Fibroblast of mammary gland (primary cell): ENCODE measurements at regions not wholly inside any gene's neighbourhood (a gene's known extent, or its start where the extent isn't known, plus 50 kb on each side); places are given as distances from the start of the nearest gene placed in this dataset.

Source experiments
- DNase-seq: peaks from one replicate; pipeline ENCODE4 v3.0.0-alpha.2; 2010; ENCODE audit warnings: low read depth
- H3K4me3 ChIP-seq: 2 replicates; pipeline ENCODE4 v1.5.1; 2011; ENCODE audit warnings: low read depth, mild to moderate bottlenecking, low read length, moderate library complexity; ENCODE audit not compliant: control insufficient read depth
- TF ChIP-seq, protein P1 (sequence below): conservative IDR thresholded peaks from 2 replicates; pipeline ENCODE4 v1.5.1; 2011; ENCODE audit warnings: low read depth, low read length, inconsistent platforms; ENCODE audit not compliant: control insufficient read depth, insufficient read depth

DNA sequence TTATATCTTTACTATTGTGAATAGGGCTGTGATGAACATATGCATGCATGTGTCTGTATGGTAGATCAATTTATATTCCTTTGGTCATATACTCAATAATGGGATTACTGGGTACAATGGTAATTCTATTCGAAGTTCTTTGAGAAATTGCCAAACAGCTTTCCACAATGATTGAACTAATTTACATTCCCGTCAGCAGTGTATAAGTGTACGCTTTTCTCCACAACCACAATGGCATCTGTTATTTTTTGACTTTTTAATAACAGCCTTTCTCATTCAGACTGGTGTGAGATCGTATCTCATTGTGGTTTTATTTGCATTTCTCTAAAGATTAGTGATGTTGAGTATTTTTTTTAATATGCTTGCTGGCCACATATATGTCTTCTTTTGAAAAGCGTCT lies 439.4 kb upstream of the KLHL4 start:
- no peak for DNase-seq
- no peak overlapping the region for H3K4me3 ChIP-seq
- TF ChIP-seq, protein P1, sequence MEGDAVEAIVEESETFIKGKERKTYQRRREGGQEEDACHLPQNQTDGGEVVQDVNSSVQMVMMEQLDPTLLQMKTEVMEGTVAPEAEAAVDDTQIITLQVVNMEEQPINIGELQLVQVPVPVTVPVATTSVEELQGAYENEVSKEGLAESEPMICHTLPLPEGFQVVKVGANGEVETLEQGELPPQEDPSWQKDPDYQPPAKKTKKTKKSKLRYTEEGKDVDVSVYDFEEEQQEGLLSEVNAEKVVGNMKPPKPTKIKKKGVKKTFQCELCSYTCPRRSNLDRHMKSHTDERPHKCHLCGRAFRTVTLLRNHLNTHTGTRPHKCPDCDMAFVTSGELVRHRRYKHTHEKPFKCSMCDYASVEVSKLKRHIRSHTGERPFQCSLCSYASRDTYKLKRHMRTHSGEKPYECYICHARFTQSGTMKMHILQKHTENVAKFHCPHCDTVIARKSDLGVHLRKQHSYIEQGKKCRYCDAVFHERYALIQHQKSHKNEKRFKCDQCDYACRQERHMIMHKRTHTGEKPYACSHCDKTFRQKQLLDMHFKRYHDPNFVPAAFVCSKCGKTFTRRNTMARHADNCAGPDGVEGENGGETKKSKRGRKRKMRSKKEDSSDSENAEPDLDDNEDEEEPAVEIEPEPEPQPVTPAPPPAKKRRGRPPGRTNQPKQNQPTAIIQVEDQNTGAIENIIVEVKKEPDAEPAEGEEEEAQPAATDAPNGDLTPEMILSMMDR = no peak

DNA sequence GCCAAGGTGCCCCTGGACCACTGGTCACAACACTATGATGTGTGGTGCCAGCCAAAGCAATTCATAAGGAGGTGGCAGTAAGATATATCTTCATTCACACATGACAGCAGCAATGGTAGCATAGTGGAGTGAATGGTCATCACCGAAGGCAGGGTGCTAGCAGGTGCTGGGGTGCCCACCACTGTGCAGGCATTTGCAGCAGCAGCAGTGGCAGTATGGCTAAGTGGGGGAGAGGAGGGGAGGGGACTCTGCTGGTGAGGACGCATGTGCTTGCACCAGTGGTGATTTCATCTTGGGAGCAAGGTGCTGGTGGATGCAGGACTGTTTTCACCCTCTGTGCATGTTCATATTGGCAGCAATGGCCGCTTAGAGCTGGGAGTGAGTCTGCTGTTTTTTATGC lies 419.1 kb upstream of the KLHL4 start:
- no peak for DNase-seq
- no peak overlapping the region for H3K4me3 ChIP-seq
- TF ChIP-seq, protein P1 = no peak

DNA sequence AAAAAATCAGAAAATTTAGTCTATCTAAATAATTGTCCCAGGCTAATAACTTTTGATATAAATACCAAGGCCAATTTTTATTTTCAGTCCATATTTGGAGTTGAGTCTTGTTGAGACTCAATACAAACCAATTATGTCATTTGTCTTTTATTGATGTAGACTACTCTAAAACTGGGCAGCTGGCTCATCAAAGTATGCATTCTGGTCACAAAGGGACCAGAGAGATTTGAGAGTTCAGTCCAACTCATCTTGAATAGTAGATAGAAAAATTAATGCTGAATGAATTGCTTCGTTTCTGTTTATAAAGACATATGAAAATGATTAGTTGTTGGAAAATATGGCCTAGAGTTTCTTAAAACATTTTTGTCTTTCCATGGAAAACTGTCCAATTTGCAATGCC lies 412.5 kb upstream of the KLHL4 start:
- DNase-seq = no peak
- H3K4me3 ChIP-seq = no peak overlapping the region
- TF ChIP-seq, protein P1 = no peak

DNA sequence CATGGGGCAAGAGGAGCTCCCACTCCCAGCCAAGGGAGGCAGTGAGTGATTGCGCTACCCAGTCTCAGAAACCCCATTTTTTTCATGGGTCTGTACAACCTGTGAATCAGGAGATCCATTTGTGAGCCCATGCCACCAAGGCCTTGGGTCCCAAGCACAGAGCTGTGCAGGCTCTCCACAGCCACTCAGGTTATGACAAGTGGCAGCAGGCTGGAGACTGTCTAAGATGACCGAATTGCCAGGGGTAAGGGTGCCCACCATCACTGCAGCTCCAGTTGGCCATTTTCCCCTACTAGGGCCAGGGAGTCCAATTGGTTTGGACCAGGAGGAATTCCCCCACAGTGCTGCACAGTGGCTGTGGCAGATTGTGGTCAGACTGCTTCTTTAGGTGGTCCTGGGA lies 407.5 kb upstream of the KLHL4 start:
- H3K4me3 ChIP-seq = no peak overlapping the region
- TF ChIP-seq, protein P1 = no peak
- DNase-seq = no peak

DNA sequence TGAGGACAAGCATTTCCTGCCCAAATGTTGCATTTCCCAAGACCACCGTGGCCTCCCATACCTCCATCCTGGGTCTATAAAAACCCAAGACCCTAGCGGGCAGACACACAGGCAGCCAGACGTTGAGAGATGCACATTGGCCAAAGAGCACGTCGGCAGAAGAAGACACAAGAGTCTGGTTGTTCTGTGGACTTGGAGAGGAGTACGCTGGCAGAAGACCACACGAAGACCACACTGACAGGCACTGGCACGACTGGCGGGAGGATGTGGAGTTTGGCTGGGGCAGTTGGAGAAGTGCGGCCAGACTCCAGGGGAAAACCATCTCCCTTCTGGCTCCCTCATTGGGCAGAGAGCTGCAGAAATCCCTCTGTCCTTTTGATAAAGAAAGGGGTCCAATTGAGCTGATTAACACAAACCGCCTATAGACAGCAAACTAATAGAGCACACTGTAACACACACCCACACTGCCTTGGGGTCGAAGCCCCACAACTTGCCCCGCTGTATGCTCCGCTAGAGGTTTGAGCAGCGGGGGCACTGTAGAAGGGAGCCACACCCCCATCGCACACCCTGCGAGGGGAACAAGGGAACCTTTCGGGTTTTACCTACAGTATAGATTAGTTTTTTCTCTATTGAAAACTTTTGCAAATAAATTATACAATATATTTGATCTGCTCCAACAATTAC lies 376.7 kb upstream of the KLHL4 start:
- TF ChIP-seq, protein P1 = no peak
- no peak for DNase-seq
- no peak overlapping the region for H3K4me3 ChIP-seq

DNA sequence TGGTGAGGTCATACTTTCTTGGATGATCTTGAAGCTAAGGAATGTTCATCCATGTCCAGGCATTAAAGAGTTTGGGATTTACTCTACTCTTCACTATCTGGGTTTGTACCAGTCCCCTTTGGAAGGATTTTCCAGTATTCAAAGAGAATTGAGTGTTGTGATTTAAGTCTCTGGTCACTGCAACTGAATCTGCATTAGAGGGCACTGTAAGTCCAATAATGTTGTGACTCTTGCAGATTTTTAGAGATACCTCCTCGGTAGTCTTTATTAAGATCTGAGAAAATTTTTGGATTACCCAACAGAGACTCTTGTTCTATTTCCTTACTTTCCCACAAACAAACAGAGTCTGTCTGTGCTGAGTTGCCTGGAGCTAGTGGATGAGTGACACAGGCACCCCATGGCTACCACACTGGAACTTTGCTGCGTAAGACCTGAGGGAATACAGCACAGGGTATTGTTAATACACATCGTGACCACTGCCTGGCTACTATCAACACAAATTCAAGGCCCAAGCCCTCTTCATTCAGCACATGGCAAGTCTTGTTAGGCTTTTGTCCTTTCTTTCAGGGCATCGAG lies 357.1 kb upstream of the KLHL4 start:
- no peak for DNase-seq
- H3K4me3 ChIP-seq = no peak overlapping the region
- TF ChIP-seq, protein P1 = no peak
